Mammary epithelial cell (primary cell): ENCODE measurements at regions not wholly inside any gene's neighbourhood (a gene's known extent, or its start where the extent isn't known, plus 50 kb on each side); places are given as distances from the start of the nearest gene placed in this dataset.

ENCODE experiments used
- CTCF ChIP-seq, 2 donors: IDR thresholded peaks in 1 of 2; conservative IDR thresholded peaks in 1 of 2; 2 replicates each; pipeline ENCODE4 v1.5.1; 2011 to 2012; ENCODE audit warnings: inconsistent platforms in 2 of 2, low read length in 2 of 2, mild to moderate bottlenecking in 2 of 2, control low read depth in 1 of 2, low read depth in 1 of 2; ENCODE audit not compliant: insufficient read depth in 1 of 2; ENCODE audit errors: extremely low read depth in 1 of 2
- EZH2 ChIP-seq: IDR thresholded peaks from 2 replicates; pipeline ENCODE4 v1.6.1; 2012; ENCODE audit warnings: low read length, inconsistent platforms, borderline replicate concordance

GRCh38 chr15:36313736-36314280, 265.6 kb upstream of the CDIN1 start:
- TF ChIP-seq CTCF (conservative IDR thresholded peaks at IDR 0.05 in 1 of 2, IDR thresholded peaks at IDR 0.05 in 1 of 2; ENCODE audit: extremely low read depth in 1 of 2, insufficient read depth in 1 of 2, low read depth in 1 of 2, low read length in 2 of 2) (no peak), EZH2 (no peak)
